GM03348 (cell line): ENCODE measurements at regions not wholly inside any gene's neighbourhood (a gene's known extent, or its start where the extent isn't known, plus 50 kb on each side); places are given as distances from the start of the nearest gene placed in this dataset.

Experiments used
- DNase-seq: peaks from one replicate; pipeline ENCODE4 v3.0.0; 2012; ENCODE audit warnings: low spot score

DNA sequence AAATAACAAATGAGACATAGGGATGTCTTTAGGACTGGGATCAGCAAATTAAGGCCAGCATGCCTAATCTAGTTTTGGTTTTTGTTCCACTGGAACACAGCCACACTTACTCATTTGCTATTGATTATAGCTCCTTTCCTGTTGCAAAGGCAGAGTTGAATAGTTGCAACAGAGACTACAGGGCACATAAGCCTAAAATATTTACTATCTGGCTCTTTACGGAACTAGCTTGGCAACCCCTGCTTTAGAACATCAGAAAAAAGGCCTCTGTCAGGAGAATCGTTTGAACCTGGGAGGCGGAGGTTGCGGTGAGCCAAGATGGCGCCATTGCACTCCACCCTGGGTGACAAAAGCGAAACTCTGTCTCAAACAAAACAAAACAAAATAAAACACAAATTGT lies 384.8 kb downstream of the ELAVL2 start:
- DNase-seq, result no peak

DNA sequence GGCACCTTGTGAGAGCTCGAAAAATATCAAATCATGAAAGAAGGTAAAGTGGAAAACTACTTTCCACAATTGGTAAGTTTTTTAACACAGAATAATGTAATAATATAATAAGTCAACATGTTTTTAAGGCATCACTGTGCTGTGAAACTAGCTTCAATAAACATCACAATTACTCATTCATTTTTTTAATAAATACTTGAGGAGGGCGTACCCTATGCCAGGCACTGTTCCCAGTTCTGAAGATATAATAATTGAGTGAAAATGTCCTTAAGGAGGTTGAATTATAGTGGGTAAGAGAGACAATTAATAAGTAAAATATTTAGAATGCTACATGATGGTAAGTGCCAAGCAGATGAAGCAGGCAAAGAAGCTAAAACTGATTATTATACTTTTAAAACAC lies 381.4 kb downstream of the ELAVL2 start:
- DNase-seq, result no peak

DNA sequence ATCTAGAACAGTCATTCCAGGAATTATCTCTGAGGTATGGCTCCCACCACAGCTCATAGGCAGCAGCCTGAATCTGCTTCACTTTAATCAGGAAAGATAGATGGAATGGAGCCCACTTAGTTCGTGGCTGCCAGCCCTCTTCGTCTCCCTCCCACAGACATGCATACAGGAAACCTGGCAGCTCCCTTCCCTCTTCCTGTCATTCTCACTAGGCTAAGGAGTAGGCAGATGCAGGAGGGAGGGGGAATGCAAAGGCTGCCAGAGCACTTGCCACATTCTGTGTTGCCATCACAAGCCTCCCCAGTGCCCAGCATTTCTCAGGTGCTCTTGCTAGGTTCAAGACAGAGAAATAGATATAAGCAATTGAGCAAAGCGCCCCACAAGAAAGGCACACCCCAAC lies 378.9 kb downstream of the ELAVL2 start:
- no peak for DNase-seq

DNA sequence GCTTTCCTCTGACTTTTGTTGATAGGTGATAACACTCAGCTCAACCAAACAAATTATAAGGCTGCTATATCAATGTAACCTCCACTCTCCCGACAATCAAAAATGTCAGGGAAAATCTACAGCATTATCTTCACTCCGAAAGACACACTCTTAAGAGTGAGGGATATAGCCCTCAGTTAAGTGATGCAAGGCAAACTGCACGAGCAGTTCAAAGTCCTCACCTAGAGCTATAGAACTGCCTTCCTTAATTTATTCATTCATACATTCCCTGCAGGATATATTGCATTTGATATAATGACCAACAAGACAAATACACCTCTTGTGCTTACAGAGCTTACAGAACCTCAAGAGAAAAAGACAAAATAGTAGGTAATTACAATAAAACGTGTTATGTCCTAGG lies 378.1 kb downstream of the ELAVL2 start:
- DNase-seq, result no peak

DNA sequence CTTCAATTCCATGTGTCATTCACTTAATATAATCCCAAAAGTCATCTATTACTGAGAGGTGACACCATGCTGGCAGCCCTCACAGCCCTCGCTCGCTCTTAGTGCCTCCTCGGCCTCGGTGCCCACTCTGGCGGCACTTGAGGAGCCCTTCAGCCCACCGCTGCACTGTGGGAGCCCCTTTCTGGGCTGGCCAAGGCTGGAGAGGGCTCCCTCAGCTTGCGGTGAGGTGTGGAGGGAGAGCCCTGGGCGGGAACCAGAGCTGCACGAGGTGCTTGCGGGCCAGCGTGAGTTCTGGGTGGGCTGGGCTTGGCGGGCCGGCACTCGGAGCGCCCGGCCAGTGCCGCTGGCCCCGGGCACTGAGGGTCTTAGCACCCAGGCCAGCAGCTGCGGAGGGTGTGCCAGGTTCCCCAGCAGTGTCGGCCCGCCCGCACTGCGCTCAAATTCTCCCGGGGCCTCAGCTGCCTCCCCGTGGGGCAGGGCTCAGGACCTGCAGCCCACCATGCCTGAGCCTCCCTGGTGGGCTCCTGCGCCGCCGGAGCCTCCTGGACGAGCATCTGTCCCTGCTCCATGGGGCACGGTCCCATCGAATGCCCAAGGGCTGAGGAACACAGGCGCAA lies 374.1 kb downstream of the ELAVL2 start:
- DNase-seq, result no peak

DNA sequence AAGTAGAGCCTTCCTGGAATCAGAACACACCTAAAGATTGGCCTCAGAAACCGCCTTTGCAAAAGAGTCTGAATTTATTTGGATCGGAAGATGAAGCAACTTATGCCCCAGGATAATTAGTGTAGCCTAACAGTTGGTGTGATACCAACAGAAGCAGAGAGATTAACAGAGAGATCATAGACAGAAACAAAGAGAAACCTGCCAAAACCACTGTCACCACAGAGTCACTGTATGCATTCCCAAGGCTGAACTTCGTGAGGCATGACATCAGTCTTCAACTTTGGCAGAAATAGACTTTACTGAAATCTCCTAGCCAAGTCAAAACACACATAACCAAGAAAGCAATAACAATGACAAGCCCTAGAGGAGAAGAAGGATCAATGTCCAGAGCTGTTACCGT lies 361.8 kb downstream of the ELAVL2 start:
- DNase-seq, result no peak

DNA sequence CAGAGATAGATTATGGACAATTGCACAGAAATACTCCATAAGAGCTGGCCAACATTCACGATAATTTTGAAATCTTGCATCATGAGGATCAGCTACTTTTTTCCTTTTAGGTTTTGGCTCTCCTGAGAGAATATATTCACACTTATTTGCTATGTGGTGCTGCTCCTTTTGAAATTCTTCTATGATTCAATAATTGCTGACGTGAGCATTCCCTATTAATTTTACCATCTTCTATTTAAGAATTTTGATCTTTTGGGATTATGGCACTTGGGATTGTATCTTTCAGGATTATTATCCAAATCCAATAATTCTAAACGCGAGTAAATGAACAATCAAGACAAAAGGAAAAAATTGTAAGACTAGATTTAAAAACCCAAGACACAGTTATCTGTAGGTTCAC lies 358.8 kb downstream of the ELAVL2 start:
- DNase-seq, result no peak

DNA sequence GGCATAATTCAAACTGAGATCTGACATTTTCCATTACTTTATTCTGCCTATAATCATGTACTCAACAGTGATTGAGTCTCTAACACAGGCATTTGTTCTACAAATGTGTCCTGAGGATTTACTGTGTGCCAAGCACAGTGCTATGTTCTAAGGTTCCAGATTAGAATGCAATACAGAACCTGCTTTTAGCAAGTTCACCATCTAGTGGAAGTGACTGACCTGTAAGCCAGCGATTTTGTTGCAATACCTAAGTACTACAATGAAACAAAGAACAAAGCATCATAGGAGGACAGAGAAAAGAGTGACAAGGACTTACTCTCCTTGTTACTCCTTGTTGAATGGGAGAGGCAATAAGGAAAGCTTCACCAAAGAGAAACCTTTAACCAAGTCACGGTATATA lies 348.1 kb downstream of the ELAVL2 start:
- no peak for DNase-seq

DNA sequence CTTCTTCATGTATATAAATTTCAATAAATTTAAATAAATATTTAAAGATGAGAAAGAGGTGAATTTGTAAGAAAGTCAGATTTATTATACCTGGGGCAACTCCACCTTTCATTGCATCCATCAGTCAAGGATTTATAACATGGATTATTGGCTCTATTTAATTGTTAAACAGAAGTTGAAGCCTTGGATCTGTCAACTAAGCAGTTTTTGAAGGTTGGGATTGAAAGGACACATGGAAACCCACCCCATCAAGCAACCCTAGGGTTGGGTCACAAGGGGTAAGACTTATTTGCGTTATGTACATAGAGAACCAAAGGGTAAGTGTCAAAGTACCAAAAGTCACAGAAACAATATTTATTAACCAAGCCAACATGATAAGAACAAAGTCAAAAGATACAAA lies 342.5 kb downstream of the ELAVL2 start:
- no peak for DNase-seq

DNA sequence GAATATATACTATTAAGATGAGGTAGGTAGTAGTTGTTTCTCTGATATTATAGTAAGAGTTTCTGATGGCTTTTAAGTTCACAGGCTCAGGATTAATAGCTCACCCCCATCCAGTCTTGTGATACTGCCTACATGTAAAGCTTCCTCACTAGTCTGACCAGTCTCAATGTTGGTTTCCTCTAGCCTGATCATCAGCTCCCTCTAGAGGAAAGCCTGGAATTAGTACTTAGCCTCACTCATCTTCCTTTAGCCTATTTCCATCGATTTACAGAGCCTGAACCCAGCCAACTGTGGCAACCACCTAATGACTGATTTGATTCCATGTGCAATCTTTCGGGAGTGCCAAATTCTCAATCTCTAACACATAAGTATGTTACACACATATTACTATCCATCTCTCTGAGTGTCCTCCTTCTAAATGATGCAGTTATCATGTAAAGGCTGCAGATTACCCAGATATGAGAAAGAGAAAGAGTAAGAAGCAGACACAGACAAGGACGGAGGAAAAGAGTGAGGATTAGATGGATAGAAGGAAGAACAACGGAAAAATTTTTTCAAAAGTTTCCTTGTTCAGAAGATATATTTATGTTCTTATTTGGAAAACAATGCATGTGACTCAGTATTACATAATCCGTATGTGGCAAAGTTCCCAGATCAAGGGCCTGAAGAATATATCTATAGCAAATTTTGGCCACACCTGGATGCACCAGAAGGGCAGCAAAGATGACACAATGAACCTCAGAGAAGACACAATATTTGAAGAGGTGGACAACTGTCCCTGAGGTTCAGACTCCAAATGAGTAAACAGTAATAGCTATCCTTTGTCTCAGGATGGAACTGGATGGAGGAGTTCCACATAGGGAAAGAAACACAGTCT lies 333.7 kb downstream of the ELAVL2 start:
- peak; percentile 17 for DNase-seq

DNA sequence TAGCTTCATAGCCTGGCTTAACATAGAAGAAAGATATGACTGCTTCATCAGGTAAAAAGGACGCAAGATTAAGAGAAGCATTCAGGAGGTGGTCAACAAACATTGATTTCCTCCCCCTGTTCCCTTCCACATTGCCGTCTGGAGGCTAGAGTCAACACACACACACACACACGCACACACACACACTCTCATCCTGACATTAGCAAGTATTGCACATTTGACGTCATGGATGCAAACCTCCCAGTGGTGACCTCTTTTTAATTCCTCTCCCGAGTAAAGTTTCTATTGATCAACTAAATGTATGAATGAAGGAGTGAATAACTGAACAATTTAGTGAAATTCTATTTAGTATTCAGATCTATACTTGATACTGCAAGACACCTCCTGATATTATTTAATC lies 332.8 kb downstream of the ELAVL2 start:
- no peak for DNase-seq

DNA sequence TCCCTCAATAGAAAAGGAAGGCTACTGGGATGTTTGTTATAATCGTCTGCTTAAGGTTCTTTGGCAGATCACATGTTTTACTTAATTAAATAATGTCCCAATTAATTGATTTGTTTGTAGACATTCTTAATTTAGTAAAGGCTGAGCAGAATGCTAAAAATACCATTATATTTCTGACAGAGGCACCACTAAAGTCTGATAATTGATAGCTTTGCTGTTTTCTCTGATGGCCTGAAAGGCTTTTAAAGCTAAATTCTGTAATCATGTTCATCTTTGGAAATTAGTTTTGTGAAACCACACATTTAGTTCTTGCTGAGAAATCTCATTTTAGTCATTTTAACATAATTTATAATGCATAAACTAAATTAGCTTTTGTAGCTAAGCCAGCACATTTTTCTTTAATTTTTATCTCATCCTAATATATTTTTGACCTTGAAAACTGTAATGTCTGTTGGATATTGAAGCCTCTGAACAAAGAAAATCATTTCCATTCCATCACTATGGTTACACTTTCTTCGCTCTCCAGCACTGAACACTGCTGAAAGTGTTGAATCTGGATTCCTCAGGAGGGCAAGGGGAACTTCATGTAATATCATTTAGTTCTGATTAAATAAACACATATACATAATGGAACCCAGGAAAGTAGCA lies 329.4 kb downstream of the ELAVL2 start:
- DNase-seq, result no peak

DNA sequence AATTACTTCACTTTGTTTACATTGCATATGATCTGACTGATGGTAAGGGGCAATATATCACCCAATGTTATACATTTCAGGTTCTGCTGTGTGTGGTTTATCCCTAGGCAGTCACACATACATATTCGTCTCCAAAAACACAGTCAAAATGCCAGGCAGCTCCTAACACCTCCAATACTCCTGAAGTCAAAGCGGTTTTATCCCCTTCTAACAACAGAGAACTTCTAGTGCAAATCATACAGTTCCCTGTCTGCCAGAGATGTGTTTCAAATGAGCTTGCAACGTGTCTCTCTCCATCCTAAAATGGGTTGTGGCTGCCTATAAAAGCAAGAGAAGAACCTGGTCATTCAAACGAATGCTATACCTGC lies 328.9 kb downstream of the ELAVL2 start:
- no peak for DNase-seq

DNA sequence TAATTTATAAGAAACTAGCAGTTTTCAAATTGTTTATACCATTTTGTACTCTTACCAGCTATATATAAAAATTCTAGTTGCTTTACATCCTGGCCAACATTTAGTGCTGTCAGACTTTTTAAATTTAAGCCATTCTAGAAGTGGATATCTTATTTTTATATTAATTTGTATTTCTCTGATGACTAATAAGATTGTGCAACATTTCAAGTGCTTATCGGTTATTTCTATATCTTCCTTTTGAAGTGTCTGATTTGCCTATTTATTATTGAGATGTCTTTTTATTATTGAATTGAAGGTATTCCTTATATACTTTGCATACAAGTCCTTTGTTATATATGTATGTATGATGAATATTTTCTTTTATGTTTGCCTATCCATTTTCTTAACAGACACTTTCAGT lies 324.0 kb downstream of the ELAVL2 start:
- no peak for DNase-seq

DNA sequence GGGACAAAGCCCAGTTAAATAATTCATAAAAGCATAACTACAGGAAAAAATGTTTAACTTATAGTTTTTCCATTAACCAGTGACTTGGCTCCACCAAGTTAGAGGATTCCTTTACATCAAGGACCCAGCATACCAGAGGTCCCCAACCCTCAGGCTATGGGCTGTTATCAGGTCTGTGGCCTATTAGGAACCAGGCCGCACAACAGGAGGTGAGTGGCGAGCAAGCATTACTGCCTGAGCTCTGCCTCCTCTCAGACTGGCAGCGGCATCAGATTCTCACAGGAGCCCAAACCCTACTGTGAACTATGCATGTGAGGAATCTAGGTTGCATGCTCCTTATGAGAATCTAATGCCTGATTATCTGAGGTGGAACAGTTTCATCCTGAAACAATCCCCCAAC lies 303.1 kb downstream of the ELAVL2 start:
- no peak for DNase-seq

DNA sequence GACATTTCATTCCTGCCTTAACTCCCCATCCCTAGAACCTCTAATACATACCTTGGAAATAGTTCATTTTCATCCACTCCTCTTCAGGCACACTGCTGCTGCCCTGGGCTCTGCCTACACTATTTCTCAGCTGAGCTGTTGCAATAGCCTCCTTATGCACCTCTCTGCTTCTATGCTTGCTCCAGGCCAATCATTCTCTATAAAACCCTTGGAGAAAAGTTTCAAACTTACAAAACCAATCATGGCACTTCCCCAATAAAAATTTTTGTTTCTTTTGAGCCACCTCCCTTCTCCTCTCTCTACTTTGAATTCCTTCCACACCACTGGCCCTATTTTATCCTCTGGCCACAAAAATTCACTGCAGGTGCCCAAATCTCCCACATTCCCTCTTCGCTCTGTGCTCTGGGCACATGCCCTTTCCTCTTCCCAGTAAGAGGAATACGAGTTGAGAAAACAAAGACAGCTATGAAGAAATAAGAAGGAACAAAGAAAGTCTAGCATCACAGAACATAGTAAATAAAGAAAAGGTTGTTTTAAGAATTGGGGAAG lies 301.4 kb downstream of the ELAVL2 start:
- DNase-seq, result no peak

DNA sequence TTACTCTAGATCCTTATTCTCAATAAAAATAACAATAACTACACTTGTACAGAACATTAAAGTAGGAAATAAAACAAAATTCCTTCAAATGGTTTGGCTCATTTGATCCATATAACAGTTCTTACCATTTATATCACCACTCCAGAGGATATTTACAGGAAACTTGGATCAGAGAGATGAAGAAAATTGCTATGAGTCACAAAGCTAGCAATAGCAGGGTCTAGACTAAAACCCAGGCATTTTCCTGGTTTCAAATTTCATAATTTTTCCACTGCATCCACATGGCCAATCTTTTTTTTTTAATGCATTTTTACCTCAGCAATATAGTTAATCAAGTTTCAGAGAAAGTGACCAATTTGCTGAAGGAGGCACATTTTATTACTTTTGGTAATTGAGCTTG lies 299.2 kb downstream of the ELAVL2 start:
- DNase-seq, result no peak

DNA sequence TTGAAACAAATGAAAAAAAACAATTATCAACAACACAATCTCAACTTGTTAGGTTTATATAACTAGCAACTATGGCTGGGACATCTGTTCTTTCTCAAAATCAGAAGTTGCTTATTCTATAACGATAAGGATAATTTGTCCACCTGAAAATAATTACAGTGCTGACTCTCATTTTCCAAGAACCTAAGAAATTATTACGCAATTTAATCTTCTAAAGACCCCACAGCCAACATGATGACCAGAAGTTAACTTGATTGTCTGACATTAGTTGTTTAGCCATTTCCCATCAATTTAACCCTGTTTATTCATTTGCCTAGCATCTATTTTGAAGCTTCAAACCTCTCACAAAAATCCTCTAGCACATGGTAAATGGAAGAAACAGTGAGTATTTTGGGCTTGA lies 293.8 kb downstream of the ELAVL2 start:
- no peak for DNase-seq

DNA sequence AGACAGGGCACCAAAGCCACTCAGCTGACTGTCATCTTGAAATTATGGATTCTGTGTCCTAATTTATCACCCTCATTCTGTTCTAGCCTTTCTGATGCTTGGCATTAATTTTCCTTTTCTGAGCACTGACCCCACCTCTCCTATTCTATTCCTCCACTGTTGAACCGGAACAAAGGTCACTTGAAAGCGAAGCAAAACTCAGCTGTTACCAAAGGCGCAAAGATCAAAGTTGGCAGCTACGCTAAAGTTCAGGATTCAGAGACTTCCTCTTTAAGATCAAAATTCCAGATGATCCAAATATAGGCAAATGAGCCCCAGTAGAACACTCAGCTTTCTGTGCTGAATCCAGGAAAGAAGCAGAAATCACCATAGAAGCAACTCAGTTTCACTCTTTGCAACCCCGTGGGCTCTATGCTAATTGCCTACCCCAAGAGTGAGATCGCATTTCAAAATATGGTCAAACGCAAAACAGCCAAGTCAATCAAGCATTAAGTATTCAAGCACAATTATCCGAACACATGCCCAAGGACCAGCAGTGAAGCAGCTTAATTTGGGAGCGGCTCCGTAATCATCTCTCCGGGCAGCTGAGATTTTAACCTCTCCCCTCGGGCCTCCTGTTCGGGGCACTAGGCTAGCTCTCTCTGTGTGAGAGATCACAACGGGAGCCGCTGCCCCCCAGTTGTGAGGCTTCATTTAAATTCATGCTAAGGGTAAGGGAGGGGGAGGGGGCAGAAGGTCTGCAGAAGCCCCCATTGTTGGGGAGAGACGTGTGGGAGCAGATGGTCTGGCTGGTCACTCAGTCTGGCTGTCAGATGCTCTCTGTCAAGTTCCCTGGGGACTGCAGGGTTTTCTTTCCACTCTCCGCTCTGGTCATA lies 288.6 kb downstream of the ELAVL2 start:
- no peak for DNase-seq

DNA sequence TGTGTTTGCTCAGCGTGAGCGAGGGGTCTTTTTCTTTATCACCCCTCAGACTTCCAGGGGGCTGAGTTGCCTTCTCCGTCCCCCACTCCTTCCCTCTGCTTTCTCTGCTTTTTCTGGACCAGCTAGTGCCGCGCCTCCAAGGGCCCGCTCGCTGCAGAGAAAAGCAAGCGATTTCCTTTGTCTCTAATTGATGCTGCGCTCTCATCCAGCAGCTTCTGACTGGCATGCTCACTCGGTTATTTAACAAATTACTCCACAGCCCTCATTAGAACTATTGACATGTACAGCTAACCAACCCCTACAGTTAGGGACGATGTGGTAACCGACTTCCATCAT lies 288.0 kb downstream of the ELAVL2 start:
- DNase-seq, result no peak

DNA sequence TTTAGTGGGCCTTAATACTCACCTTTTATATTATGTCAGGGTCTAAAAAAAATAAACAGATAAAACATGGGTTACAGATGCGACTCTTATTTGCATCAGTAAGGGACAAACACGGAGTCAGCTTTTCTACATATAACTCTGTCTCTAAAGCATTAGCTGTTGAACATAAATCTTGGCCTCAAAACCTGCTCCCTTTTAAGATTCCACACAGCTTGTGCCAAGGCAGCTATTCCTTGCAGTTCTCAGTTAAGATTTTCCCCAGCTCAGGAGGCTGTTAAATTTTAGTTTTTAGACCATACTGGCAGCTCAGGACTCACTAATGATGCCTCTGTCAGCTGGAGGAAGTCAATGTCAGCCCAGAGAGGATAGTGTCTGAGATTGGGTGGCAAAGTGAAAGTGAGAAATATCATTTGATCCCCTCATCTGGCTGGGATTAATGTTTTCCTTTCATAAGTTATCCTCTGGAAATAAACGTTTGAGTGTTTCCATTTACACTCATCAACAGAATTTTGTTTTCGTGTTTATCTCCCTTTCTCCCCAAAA lies 287.5 kb downstream of the ELAVL2 start:
- DNase-seq, result no peak

DNA sequence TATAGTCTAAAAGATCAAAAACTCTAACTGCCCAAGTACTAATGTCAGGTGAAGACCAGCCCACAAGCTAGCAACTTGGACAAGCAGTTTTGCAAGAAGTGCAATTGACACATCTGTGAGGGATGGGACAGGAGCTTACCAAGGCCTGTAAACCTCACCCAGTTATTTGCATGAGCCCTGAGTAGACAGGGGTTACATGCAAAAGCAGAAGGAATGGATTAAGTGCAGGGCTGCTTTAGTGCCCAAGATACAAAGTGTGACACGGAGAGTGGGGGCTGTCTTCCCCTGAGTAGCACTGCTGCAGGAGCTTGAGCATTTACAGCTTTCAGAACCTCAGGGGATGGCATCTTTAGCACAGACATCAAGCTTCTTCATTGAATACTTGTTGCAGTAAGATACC lies 286.7 kb downstream of the ELAVL2 start:
- no peak for DNase-seq
